Activated T-helper 2 cell treated with anti-CD3 and anti-CD28 coated beads, Interferon-gamma antibody, Interleukin-2, Interleukin-4, amounts not matched to agents 10 μg/mL and 5 μg/mL and 100 μg/mL, durations not matched to agents 14 hours and 24 hours and 36 hours (primary cell): ENCODE measurements at regions not wholly inside any gene's neighbourhood (a gene's known extent, or its start where the extent isn't known, plus 50 kb on each side); places are given as distances from the start of the nearest gene placed in this dataset.

Experiments
- DNase-seq: peaks from one replicate; pipeline ENCODE4 v3.0.0; 2021; ENCODE audit warnings: low spot score
- H3K27ac Mint-ChIP-seq: one replicate; pipeline ENCODE4 v1.8.0; 2021; ENCODE audit warnings: mixed read lengths
- H3K27me3 Mint-ChIP-seq: one replicate; pipeline ENCODE4 v1.8.0; 2021; ENCODE audit warnings: low read depth, mixed read lengths
- H3K36me3 Mint-ChIP-seq: one replicate; pipeline ENCODE4 v1.8.0; 2021; ENCODE audit warnings: low read depth, mixed read lengths
- H3K4me1 Mint-ChIP-seq: one replicate; pipeline ENCODE4 v1.8.0; 2021; ENCODE audit warnings: low read depth, mixed read lengths
- H3K4me3 Mint-ChIP-seq: one replicate; pipeline ENCODE4 v1.8.0; 2021; ENCODE audit warnings: low read depth, mild to moderate bottlenecking, moderate library complexity, mixed read lengths
- H3K9me3 Mint-ChIP-seq: one replicate; pipeline ENCODE4 v1.8.0; 2021; ENCODE audit warnings: mixed read lengths
- intact Hi-C: fragments of 100-400 bp; cut with micrococcal nuclease; formaldehyde crosslinking; loops from one replicate; pipeline ENCODE4 v1.15.1; 2023

- Mint-ChIP-seq H3K4me3 (no peak overlapping the region), H3K27ac (no peak overlapping the region), H3K36me3 (no peaks in the 10 kb centered on the region), H3K4me1 (no peaks in the 10 kb centered on the region), H3K27me3 (no peaks in the 10 kb centered on the region), H3K9me3 (peaks cover 19% of the 10 kb centered on the region)
- intact Hi-C loops: no loop called here
- DNase-seq: no peak
Measured at GRCh38 chr5:167122267-167122666, 1169.2 kb upstream of the WWC1 start.

- intact Hi-C loops: no loop called here
- no peak overlapping the region for H3K4me3 Mint-ChIP-seq
- peaks cover 19% of the 10 kb centered on the region for H3K9me3 Mint-ChIP-seq
- no peak for DNase-seq
- no peaks in the 10 kb centered on the region for H3K36me3 Mint-ChIP-seq
- H3K4me1 Mint-ChIP-seq: no peaks in the 10 kb centered on the region
- H3K27me3 Mint-ChIP-seq: no peaks in the 10 kb centered on the region
- no peak overlapping the region for H3K27ac Mint-ChIP-seq
Measured at GRCh38 chr5:167123126-167123525, 1168.3 kb upstream of the WWC1 start.

GRCh38 chr5:167128581-167128980 lies 1162.9 kb upstream of the WWC1 start:
- Mint-ChIP-seq H3K4me1 (no peaks in the 10 kb centered on the region), H3K27ac (no peak overlapping the region), H3K36me3 (no peaks in the 10 kb centered on the region), H3K4me3 (no peak overlapping the region), H3K27me3 (no peaks in the 10 kb centered on the region), H3K9me3 (peaks cover 3% of the 10 kb centered on the region)
- intact Hi-C loops: no loop called here
- no peak for DNase-seq

DNA sequence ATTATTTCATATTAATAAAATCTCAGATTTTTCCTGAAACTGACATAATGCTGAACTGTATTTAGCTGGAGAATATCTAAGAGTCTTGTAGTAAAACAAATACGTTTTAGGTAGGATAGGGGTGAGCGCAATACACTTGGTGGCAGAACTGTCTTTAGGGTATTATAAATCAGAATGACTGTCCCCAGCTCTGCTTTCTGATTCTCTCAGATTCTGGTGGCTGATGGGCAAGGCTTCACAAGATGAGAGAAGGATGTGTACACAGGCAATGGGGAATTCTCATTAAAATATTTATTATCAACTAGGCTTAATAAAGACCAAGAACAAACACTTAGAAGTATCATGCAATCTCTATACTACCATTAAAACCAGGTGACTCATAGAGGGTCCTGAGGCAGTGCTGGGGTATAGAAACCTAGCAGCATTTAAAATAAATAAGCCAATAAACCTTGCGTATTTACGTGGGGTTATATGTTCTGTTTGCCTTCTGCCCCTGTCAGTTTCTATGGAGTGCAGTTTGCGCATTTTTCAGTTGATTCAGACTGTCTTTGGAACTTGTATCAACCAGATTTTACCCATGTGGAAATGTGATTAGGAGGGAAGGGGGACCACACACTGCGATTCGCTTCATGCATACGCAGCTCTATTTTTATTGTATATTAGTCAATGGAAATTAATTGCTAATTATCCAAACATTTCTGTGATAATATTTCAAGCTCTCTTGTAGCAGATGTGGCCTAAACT lies 1150.7 kb upstream of the WWC1 start:
- Mint-ChIP-seq H3K4me3 (no peak overlapping the region), H3K27me3 (no peaks in the 10 kb centered on the region), H3K36me3 (no peaks in the 10 kb centered on the region), H3K4me1 (no peaks in the 10 kb centered on the region), H3K27ac (no peak overlapping the region), H3K9me3 (peaks cover 25% of the 10 kb centered on the region)
- no peak for DNase-seq
- intact Hi-C loops: no loop called here

GRCh38 chr5:167143716-167144115 lies 1147.7 kb upstream of the WWC1 start:
- intact Hi-C loops: no loop called here
- peaks cover 23% of the 10 kb centered on the region for H3K9me3 Mint-ChIP-seq
- H3K36me3 Mint-ChIP-seq: no peaks in the 10 kb centered on the region
- no peak overlapping the region for H3K4me3 Mint-ChIP-seq
- DNase-seq: no peak
- no peaks in the 10 kb centered on the region for H3K4me1 Mint-ChIP-seq
- H3K27me3 Mint-ChIP-seq: no peaks in the 10 kb centered on the region
- H3K27ac Mint-ChIP-seq: no peak overlapping the region

GRCh38 chr5:167145841-167146240 lies 1145.6 kb upstream of the WWC1 start:
- peaks cover 23% of the 10 kb centered on the region for H3K9me3 Mint-ChIP-seq
- H3K27ac Mint-ChIP-seq: no peak overlapping the region
- intact Hi-C loops: no loop called here
- H3K27me3 Mint-ChIP-seq: no peaks in the 10 kb centered on the region
- H3K36me3 Mint-ChIP-seq: no peaks in the 10 kb centered on the region
- no peaks in the 10 kb centered on the region for H3K4me1 Mint-ChIP-seq
- H3K4me3 Mint-ChIP-seq: no peak overlapping the region
- DNase-seq: no peak

- no peak for DNase-seq
- H3K27ac Mint-ChIP-seq: no peak overlapping the region
- no peaks in the 10 kb centered on the region for H3K4me1 Mint-ChIP-seq
- H3K36me3 Mint-ChIP-seq: no peaks in the 10 kb centered on the region
- no peak overlapping the region for H3K4me3 Mint-ChIP-seq
- intact Hi-C loops: no loop called here
- H3K9me3 Mint-ChIP-seq: peaks cover 19% of the 10 kb centered on the region
- no peaks in the 10 kb centered on the region for H3K27me3 Mint-ChIP-seq
Measured at GRCh38 chr5:167147879-167148278, 1143.6 kb upstream of the WWC1 start.

- Mint-ChIP-seq H3K4me1 (no peaks in the 10 kb centered on the region), H3K36me3 (no peaks in the 10 kb centered on the region), H3K4me3 (no peak overlapping the region), H3K9me3 (peaks cover 22% of the 10 kb centered on the region), H3K27me3 (no peaks in the 10 kb centered on the region), H3K27ac (no peak overlapping the region)
- intact Hi-C loops: no loop called here
- no peak for DNase-seq
Measured at GRCh38 chr5:167150661-167151060, 1140.8 kb upstream of the WWC1 start.

GRCh38 chr5:167152561-167152960 lies 1138.9 kb upstream of the WWC1 start:
- H3K27me3 Mint-ChIP-seq: no peaks in the 10 kb centered on the region
- H3K9me3 Mint-ChIP-seq: peaks cover 12% of the 10 kb centered on the region
- intact Hi-C loops: no loop called here
- no peak for DNase-seq
- no peak overlapping the region for H3K27ac Mint-ChIP-seq
- no peaks in the 10 kb centered on the region for H3K36me3 Mint-ChIP-seq
- no peak overlapping the region for H3K4me3 Mint-ChIP-seq
- no peaks in the 10 kb centered on the region for H3K4me1 Mint-ChIP-seq

GRCh38 chr5:167155387-167156005 lies 1135.9 kb upstream of the WWC1 start:
- Mint-ChIP-seq H3K4me1 (no peaks in the 10 kb centered on the region), H3K4me3 (no peak overlapping the region), H3K9me3 (peaks cover 12% of the 10 kb centered on the region), H3K36me3 (no peaks in the 10 kb centered on the region), H3K27ac (no peak overlapping the region), H3K27me3 (no peaks in the 10 kb centered on the region)
- intact Hi-C loops: no loop called here
- DNase-seq: no peak

DNA sequence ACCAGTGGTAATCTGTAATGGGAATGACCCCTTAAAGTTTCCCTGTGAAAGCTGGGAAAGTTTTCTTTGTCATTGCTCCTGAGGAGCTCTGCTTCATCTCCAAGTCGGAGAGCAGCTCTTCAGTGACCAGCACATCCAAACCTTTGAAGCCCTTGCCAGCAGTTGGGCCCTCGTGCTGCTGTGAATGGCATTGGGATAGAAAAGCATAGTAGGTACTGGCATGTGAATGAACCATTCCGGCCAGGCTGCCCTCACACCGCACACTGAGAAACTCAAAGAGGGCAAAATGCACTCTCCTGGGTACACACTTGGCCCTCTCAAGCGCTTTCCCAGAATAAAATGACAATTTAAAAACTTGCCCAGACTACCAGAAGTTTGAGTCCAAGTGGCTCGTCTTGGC lies 1135.0 kb upstream of the WWC1 start:
- no peak overlapping the region for H3K4me3 Mint-ChIP-seq
- DNase-seq: no peak
- no peaks in the 10 kb centered on the region for H3K27me3 Mint-ChIP-seq
- no peak overlapping the region for H3K27ac Mint-ChIP-seq
- peaks cover 16% of the 10 kb centered on the region for H3K9me3 Mint-ChIP-seq
- intact Hi-C loops: no loop called here
- H3K36me3 Mint-ChIP-seq: no peaks in the 10 kb centered on the region
- H3K4me1 Mint-ChIP-seq: no peaks in the 10 kb centered on the region

DNA sequence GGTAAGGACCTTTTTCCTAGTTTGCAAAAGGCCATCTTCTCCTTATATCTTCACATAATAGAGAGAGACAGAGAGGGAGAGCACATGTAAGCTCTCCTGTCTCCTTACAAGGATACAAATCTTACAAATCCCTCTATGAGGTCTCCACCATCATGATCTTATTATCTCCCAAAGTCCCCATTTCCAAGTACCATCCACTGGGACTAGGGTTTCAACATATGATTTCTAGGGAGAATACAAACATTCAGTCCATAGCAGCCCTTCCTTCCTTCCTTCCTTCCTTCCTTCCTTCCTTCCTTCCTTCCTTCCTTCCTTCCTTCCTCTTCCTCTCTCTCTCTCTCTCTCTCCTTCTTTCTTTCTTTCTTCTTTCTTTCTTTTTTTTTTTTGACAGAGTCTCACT lies 1132.9 kb upstream of the WWC1 start:
- Mint-ChIP-seq H3K4me1 (no peaks in the 10 kb centered on the region), H3K27ac (no peak overlapping the region), H3K36me3 (no peaks in the 10 kb centered on the region), H3K9me3 (peaks cover 11% of the 10 kb centered on the region), H3K27me3 (no peaks in the 10 kb centered on the region), H3K4me3 (no peak overlapping the region)
- intact Hi-C loops: no loop called here
- DNase-seq: no peak

DNA sequence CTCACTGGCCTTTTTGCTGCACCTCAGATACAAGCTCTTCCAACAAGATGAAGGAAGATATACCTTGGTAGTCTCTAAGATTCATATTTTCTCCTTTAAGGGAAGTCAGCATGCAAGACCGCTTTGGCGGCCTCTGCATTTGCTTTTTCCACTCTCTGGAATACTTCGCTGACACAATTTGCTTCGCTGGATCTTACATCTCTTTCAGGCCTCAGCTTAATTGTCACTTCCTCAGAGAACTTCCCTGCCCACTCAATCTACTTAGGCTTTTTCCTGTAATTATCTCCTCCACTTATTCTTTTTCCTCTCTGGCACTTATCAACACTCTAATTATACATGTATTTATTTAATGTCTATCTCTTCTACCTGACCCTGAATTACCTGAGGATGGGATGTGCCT lies 1131.1 kb upstream of the WWC1 start:
- no peaks in the 10 kb centered on the region for H3K4me1 Mint-ChIP-seq

More for the DNA sequence above, 1131.1 kb upstream of the WWC1 start:
- H3K27ac Mint-ChIP-seq: no peak overlapping the region
- DNase-seq: no peak
- no peak overlapping the region for H3K4me3 Mint-ChIP-seq
- peaks cover 6% of the 10 kb centered on the region for H3K9me3 Mint-ChIP-seq
- intact Hi-C loops: no loop called here
- H3K27me3 Mint-ChIP-seq: no peaks in the 10 kb centered on the region
- no peaks in the 10 kb centered on the region for H3K36me3 Mint-ChIP-seq
